Endometrial microvascular endothelial cells (primary cell): ENCODE measurements at regions not wholly inside any gene's neighbourhood (a gene's known extent, or its start where the extent isn't known, plus 50 kb on each side); places are given as distances from the start of the nearest gene placed in this dataset.

ENCODE experiments used
- in situ Hi-C: cut with HindIII; loops from 2 replicates; pipeline ENCODE4 v1.10.0; 2017; ENCODE audit warnings: low sequenced_read_pairs, low pct_unique_long_range_greater_than_20kb; ENCODE audit errors: inconsistent ontology term

- in situ Hi-C loops: no loop called here
These were observed 329.2 kb upstream of the ZMIZ1 start for GRCh38 chr10:78739444-78740053.

GRCh38 chr10:78740976-78741915 is 327.5 kb upstream of the ZMIZ1 start:
- in situ Hi-C loops: no loop called here

DNA sequence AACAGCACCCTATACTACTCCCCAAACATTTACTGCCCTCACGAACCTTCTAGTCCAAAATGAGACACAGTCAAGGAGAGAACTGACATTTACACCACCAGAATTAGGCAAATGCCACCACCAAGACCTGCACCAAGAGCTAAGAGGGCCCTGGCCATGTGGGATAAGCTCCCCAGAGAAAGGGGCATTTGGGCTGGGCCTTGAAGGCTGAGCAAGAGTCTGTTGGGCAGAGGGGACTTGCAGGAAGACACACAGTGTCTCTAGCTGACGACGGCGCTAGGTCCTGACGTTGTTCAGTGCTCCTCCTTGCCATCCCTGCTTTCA is 326.4 kb upstream of the ZMIZ1 start:
- in situ Hi-C loops: no loop called here

GRCh38 chr10:78742730-78743615 is 325.8 kb upstream of the ZMIZ1 start:
- in situ Hi-C loops: no loop called here

- in situ Hi-C loops: no loop called here
These were observed 324.7 kb upstream of the ZMIZ1 start for GRCh38 chr10:78744056-78744455.

DNA sequence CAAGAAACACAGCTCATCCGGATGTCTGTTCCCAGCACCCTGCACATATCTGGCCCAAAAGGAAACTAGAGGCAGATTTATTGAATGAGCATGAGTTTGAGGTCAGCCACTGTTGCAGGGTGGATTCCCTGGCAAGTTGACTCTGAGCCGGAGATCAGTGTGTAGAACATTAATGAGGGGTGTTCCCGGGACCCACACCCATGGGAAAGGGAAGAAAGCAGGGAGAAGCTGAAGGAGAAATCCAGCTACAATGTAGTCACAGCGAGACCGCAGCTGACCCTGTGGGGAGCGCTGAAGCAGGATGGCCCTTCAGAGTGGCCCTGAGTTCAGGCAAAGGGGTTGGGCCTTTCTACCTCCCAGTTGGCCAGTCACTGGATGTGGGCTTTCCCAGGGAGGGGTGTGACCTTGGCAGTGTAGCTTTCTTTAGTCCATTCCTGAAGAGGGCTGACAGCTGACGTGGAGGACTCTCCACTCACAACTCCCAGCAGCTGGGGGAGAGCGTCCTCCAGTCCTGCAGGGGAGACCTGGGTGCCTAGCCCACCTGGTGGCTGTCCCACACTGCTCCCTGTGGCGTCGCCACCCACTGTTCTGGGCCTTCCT is 324.2 kb upstream of the ZMIZ1 start:
- in situ Hi-C loops: no loop called here

GRCh38 chr10:78745441-78745840 is 323.3 kb upstream of the ZMIZ1 start:
- in situ Hi-C loops: no loop called here

DNA sequence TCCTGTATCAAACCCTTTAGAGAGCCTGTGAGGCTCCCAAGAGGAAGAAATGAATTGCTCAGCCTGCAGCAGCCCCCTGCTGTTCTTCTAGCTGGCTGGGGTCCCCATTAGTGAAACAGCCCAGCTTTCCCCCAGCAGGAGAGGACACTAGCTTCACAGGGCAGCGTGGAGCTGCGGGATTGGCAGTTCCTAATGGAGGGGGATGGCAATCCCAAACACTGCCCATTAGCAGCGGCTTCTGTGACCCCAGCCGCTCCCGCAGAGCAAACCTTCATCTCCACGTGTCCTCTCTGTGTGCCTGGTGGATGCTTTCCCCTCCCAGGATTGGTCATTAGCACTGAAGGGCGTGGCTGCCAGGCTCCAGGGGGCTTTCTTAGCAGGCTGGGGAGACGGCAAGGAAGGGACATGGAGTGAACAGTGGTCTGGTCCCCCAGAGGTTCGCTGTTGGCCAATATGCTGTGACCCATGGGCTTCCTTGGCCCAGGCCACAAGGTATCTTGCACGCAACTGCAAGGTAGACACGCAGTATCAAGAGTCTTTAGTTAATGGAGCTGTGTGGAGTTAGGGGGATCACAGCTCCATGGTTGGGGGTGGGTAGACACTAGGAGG is 322.5 kb upstream of the ZMIZ1 start:
- in situ Hi-C loops: no loop called here

- in situ Hi-C loops: no loop called here
These were observed 321.1 kb upstream of the ZMIZ1 start for GRCh38 chr10:78747401-78748234.

DNA sequence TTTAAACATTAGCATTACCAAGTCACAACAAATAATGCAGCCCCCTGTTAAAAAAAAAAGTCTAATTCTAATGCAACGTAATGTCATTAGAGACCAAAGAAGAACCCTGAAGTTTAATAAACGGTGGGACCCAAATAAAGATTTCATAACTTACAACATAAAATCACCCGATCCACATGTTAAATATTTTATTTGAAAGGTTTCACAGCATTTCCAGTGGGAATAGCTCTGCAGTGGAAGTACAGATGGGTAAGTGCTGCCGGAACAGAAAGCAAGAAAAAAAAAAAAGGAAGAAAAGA is 320.6 kb upstream of the ZMIZ1 start:
- in situ Hi-C loops: no loop called here

DNA sequence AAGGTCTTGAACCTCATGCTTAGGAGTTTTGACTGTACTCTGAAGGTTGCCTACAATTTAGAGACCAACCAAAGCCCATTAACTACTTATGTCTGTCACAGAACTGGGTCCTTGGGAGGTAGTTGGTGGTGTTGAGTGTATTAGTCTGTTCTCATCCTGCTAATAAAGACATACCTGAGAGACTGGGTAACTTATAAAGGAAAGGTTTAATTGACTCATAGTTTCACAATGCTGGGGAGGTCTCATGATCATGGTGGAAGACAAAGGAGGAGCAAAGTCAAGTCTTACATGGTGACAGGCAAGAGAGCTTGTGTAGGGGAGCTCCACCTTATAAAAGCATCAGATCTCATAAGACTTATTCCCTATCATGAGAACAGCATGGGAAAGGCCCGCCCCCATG is 319.6 kb upstream of the ZMIZ1 start:
- in situ Hi-C loops: no loop called here

DNA sequence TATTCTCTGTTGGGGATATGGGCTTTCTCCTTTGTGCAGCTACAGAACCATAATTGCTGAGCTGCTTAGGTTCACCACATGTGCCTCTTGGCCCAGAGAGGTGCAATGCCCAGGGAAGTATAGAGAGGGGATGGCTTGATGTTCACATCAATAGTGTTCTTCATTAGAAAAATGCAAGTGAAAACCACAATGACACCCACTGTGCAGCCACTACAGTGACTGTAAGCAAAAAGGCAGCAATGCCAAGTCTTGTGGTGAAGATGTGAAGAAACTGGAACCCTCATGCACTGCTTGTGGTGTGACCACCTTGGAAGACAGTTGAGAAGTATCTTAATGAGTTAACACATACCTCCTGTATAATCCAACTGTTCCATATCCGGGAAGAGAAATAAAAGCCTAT is 318.9 kb upstream of the ZMIZ1 start:
- in situ Hi-C loops: no loop called here

GRCh38 chr10:78750418-78750817 is 318.3 kb upstream of the ZMIZ1 start:
- in situ Hi-C loops: no loop called here

- in situ Hi-C loops: no loop called here
These were observed 317.1 kb upstream of the ZMIZ1 start for GRCh38 chr10:78751716-78752115.

GRCh38 chr10:78752221-78752620 is 316.5 kb upstream of the ZMIZ1 start:
- in situ Hi-C loops: no loop called here

DNA sequence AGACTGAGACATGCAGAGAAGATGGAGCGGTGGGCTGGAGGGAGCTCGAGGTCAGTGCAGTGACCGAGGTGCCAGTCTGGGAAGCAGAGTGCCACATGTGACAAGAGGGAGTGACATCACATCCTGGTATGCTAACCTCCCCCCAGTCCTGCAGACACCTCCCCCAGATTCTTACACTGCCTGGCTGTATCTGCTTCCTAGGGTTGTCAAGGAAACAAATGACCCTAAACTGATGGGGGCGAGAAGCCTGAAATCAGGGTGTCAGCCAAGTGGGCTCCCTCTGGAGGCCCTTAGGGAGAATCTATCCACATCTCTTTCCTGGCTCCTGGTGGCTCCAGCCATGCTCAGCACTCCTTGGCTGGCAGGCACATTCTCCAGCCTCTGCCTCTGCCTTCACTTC is 316.1 kb upstream of the ZMIZ1 start:
- in situ Hi-C loops: no loop called here

DNA sequence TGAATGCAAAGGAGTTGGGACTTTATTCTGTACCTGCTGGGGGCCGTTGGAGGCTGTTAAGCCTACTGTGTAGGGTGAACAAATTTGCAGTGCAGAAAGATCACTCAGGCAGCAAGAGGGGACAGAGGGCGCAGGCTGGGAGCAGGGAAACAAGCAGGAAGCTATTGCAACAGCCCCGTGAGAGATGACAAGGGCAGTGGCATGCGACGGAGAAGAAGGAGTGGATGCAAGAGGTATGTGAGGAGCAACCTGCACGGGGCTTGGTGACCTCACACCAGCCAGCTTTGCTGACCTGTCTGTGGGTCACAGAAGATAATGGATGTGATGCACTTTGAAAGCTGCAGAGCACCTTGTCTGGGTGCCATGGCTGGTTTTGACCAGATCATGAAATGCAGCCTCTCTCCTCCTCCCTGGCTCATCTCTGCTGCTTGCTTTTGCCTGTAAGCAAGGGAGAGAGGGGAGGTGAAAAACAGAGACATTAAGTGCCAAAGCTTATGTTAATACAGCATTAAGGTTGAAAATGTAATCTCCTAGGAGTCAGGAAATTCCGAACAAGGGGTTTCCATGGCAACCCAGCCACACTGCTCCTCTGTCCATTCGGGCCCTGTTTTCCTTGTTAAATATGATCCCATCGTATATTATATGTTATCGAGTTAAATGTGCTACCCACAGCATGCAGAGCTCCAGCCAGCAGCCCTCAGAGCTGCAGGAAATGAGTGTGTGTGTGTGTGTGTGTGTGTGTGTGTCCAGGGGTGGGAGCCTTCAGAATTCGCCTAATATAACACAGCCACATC is 314.3 kb upstream of the ZMIZ1 start:
- in situ Hi-C loops: no loop called here
